Neural cell (in vitro differentiated cells): ENCODE measurements at regions not wholly inside any gene's neighbourhood (a gene's known extent, or its start where the extent isn't known, plus 50 kb on each side); places are given as distances from the start of the nearest gene placed in this dataset.

Experiments
- MXI1 ChIP-seq: fragments of 450-650 bp; conservative IDR thresholded peaks from 2 replicates; pipeline ENCODE4 v1.6.1; 2014; ENCODE audit warnings: antibody characterized with exemption, mild to moderate bottlenecking; ENCODE audit not compliant: poor library complexity, severe bottlenecking
- SMC3 ChIP-seq: fragments of 450-650 bp; conservative IDR thresholded peaks from 2 replicates; pipeline ENCODE4 v1.6.1; 2014; ENCODE audit warnings: antibody characterized with exemption, mild to moderate bottlenecking, moderate library complexity; ENCODE audit not compliant: poor library complexity
- TF ChIP-seq, protein P1 (sequence below): fragments of 450-650 bp; IDR thresholded peaks from 2 replicates; pipeline ENCODE4 v1.5.1; 2014; ENCODE audit warnings: antibody characterized with exemption, mild to moderate bottlenecking, moderate library complexity; ENCODE audit not compliant: poor library complexity, severe bottlenecking

DNA sequence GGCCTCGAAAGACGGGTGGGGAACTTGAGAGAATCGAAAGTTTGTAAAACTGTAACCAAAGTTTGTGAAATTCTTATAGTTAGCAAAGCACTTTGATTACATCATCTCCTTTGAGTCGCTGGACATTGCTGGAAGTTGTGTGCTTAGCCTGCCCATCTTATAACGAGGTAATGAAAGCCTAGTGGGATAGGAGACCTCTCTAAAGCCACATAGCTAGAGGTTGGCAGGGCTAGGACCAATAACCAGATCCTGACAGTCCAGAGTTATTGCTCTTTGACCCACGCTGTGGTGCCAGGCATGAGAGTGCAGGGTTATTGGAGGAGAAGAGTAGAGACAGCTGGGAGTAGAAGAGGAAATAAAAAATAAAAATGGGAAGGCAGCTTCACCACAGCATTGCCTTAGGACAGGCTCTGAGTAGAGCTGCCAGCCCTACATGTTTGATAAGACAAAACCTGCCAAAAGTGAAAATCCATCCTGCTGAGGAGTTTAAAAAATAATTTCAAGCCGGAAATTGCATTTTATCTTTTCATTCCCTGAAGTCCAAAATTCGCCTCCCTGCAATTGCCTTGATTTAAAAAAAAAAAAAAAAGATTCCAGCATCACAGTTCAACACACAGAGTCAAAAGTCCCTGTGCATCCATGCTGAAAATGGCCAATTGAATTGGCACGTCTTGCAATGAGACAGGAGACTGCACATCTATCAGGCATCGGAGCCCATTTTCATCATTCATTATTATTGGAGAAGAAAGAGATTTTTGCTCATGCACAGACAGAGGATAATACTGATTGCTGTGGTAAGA lies 225.5 kb upstream of the POU2AF2 start:
- TF ChIP-seq, protein P1, sequence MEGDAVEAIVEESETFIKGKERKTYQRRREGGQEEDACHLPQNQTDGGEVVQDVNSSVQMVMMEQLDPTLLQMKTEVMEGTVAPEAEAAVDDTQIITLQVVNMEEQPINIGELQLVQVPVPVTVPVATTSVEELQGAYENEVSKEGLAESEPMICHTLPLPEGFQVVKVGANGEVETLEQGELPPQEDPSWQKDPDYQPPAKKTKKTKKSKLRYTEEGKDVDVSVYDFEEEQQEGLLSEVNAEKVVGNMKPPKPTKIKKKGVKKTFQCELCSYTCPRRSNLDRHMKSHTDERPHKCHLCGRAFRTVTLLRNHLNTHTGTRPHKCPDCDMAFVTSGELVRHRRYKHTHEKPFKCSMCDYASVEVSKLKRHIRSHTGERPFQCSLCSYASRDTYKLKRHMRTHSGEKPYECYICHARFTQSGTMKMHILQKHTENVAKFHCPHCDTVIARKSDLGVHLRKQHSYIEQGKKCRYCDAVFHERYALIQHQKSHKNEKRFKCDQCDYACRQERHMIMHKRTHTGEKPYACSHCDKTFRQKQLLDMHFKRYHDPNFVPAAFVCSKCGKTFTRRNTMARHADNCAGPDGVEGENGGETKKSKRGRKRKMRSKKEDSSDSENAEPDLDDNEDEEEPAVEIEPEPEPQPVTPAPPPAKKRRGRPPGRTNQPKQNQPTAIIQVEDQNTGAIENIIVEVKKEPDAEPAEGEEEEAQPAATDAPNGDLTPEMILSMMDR = no peak
- TF ChIP-seq SMC3 = no peak
- no peak for TF ChIP-seq MXI1
